Endothelial cell (in vitro differentiated cells): ENCODE measurements at regions not wholly inside any gene's neighbourhood (a gene's known extent, or its start where the extent isn't known, plus 50 kb on each side); places are given as distances from the start of the nearest gene placed in this dataset.

Source experiments
- DNase-seq: peaks from one replicate; pipeline ENCODE4 v3.0.0; 2021; ENCODE audit warnings: low spot score
- H3K27ac Mint-ChIP-seq: one replicate; pipeline ENCODE4 v1.8.0; 2021; ENCODE audit warnings: mixed read lengths, inconsistent platforms; ENCODE audit not compliant: unreplicated experiment
- H3K27me3 Mint-ChIP-seq: one replicate; pipeline ENCODE4 v1.8.0; 2021; ENCODE audit warnings: mild to moderate bottlenecking, moderate library complexity, mixed read lengths, inconsistent platforms; ENCODE audit not compliant: unreplicated experiment
- H3K36me3 Mint-ChIP-seq: one replicate; pipeline ENCODE4 v1.8.0; 2021; ENCODE audit warnings: mild to moderate bottlenecking, low read depth, mixed read lengths, inconsistent platforms; ENCODE audit not compliant: unreplicated experiment
- H3K4me1 Mint-ChIP-seq: one replicate; pipeline ENCODE4 v1.8.0; 2021; ENCODE audit warnings: mild to moderate bottlenecking, mixed read lengths, inconsistent platforms; ENCODE audit not compliant: unreplicated experiment
- H3K4me3 Mint-ChIP-seq: one replicate; pipeline ENCODE4 v1.8.0; 2021; ENCODE audit warnings: mild to moderate bottlenecking, mixed read lengths, inconsistent platforms; ENCODE audit not compliant: unreplicated experiment
- H3K9me3 Mint-ChIP-seq: one replicate; pipeline ENCODE4 v1.8.0; 2021; ENCODE audit warnings: mixed read lengths, inconsistent platforms; ENCODE audit not compliant: unreplicated experiment
- CTCF ChIP-seq: fragments of 200-600 bp; sonication (generic); IDR thresholded peaks from one replicate; pipeline ENCODE4 v1.5.0; 2021; ENCODE audit warnings: antibody characterized with exemption; ENCODE audit not compliant: unreplicated experiment

- no peak overlapping the region for H3K27ac Mint-ChIP-seq
- no peaks in the 10 kb centered on the region for H3K27me3 Mint-ChIP-seq
- DNase-seq, result no peak
- peaks cover 14% of the 10 kb centered on the region for H3K9me3 Mint-ChIP-seq
- H3K4me1 Mint-ChIP-seq, result peaks cover 1% of the 10 kb centered on the region
- TF ChIP-seq CTCF, result no peak
- H3K36me3 Mint-ChIP-seq, result peaks cover 3% of the 10 kb centered on the region
- no peak overlapping the region for H3K4me3 Mint-ChIP-seq
Observed at GRCh38 chr15:77846360-77846759, 213.6 kb upstream of the LINGO1 start.

GRCh38 chr15:77844798-77845446 is 212.2 kb upstream of the LINGO1 start:
- DNase-seq, result no peak
- Mint-ChIP-seq H3K36me3 (peaks cover 1% of the 10 kb centered on the region), H3K9me3 (peaks cover 14% of the 10 kb centered on the region), H3K4me1 (peaks cover 5% of the 10 kb centered on the region), H3K27ac (no peak overlapping the region), H3K27me3 (no peaks in the 10 kb centered on the region), H3K4me3 (peak overlapping the region; percentile 50)
- TF ChIP-seq CTCF, result no peak

GRCh38 chr15:77843546-77843945 is 210.8 kb upstream of the LINGO1 start:
- Mint-ChIP-seq H3K36me3 (no peaks in the 10 kb centered on the region), H3K27me3 (peaks cover 2% of the 10 kb centered on the region), H3K4me1 (peaks cover 5% of the 10 kb centered on the region), H3K4me3 (no peak overlapping the region), H3K9me3 (peaks cover 11% of the 10 kb centered on the region), H3K27ac (no peak overlapping the region)
- no peak for TF ChIP-seq CTCF
- no peak for DNase-seq

GRCh38 chr15:77840991-77841775 is 208.5 kb upstream of the LINGO1 start:
- Mint-ChIP-seq H3K9me3 (peaks cover 8% of the 10 kb centered on the region), H3K27ac (no peak overlapping the region), H3K4me1 (peaks cover 5% of the 10 kb centered on the region), H3K4me3 (no peak overlapping the region), H3K27me3 (peaks cover 7% of the 10 kb centered on the region), H3K36me3 (no peaks in the 10 kb centered on the region)
- TF ChIP-seq CTCF, result no peak
- no peak for DNase-seq
